GM12892 (cell line): ENCODE measurements at regions not wholly inside any gene's neighbourhood (a gene's known extent, or its start where the extent isn't known, plus 50 kb on each side); places are given as distances from the start of the nearest gene placed in this dataset.

Experiments
- POLR2A ChIP-seq: IDR thresholded peaks from 2 replicates; pipeline ENCODE4 v1.6.1; 2011; ENCODE audit warnings: low read depth, low read length, control low read depth
- POLR2AphosphoS5 ChIP-seq: IDR thresholded peaks from 2 replicates; pipeline ENCODE4 v1.6.1; 2011; ENCODE audit warnings: low read depth, low read length, control low read depth
- TAF1 ChIP-seq: IDR thresholded peaks from 2 replicates; pipeline ENCODE4 v1.6.1; 2011; ENCODE audit warnings: low read depth, mild to moderate bottlenecking, control low read depth, low read length, borderline replicate concordance

DNA sequence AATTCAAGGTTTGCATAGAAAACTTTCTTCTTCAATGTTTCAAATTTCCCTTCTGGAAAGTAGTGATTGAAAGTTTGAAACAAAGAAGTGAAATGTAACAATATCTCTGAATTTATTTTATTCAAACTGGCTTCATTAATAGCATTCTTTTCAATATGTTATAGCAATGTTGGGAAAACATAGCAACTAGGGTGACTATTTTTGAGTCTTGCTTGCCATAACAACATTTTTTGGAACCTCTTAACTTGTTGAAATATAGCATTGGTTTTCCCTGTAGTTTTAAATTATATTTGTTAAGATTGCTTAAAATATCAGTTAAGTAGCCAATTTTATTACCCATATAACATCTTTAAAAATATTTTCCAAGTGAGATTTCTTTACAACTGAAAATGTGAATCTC lies 141.7 kb upstream of the OSR1 start:
- TF ChIP-seq POLR2A (no peak), POLR2AphosphoS5 (no peak), TAF1 (no peak)
